ENCODE measurements at regions not wholly inside any gene's neighbourhood (a gene's known extent, or its start where the extent isn't known, plus 50 kb on each side); places are given as distances from the start of the nearest gene placed in this dataset.

GRCh38 chr5:164065266-164065665, 559.8 kb downstream of the MAT2B start:
- Histone ChIP-seq H3K27me3 (no peaks in the 10 kb centered on the region), H3K4me3 (no peak overlapping the region), H3K27ac (no peak overlapping the region), H3K36me3 (replicated peaks in 1 of 2) (no peaks in the 10 kb centered on the region), H3K9me3 (replicated peaks in 1 of 3) (no peaks in the 10 kb centered on the region), H3K4me1 (replicated peaks in 1 of 2) (no peaks in the 10 kb centered on the region)
- WGBS, 4 donors, result 63 to 81% (median 74%) methylated on average over 2 of the region's 2 CpGs
- intact Hi-C loops (cut with DNase I), result no loop called here
- TF ChIP-seq POLR2A (IDR thresholded peaks at IDR 0.05) (no peak), CTCF (IDR thresholded peaks at IDR 0.05) (no peak)
- no peak for DNase-seq

GRCh38 chr5:164071671-164072070, 566.3 kb downstream of the MAT2B start:
- no peaks in the 10 kb centered on the region for H3K27me3 ChIP-seq
- H3K36me3 ChIP-seq (replicated peaks in 1 of 2), result no peaks in the 10 kb centered on the region
- no peak for DNase-seq
- TF ChIP-seq POLR2A (IDR thresholded peaks at IDR 0.05), result no peak
- TF ChIP-seq CTCF (IDR thresholded peaks at IDR 0.05), result no peak
- H3K4me1 ChIP-seq (replicated peaks in 1 of 2), result no peaks in the 10 kb centered on the region
- WGBS, 4 donors, result 64 to 71% (median 66%) methylated on average over 1 of the region's 1 CpG
- H3K9me3 ChIP-seq (replicated peaks in 1 of 3), result no peaks in the 10 kb centered on the region
- no peak overlapping the region for H3K27ac ChIP-seq
- H3K4me3 ChIP-seq, result no peak overlapping the region
- intact Hi-C loops (cut with DNase I), result no loop called here

- Histone ChIP-seq H3K27ac (no peak overlapping the region), H3K4me1 (replicated peaks in 1 of 2) (no peaks in the 10 kb centered on the region), H3K27me3 (no peaks in the 10 kb centered on the region), H3K36me3 (replicated peaks in 1 of 2) (no peaks in the 10 kb centered on the region), H3K4me3 (no peak overlapping the region), H3K9me3 (replicated peaks in 1 of 3) (no peaks in the 10 kb centered on the region)
- TF ChIP-seq POLR2A (IDR thresholded peaks at IDR 0.05), result no peak
- TF ChIP-seq CTCF (IDR thresholded peaks at IDR 0.05), result no peak
- no peak for DNase-seq
- intact Hi-C loops (cut with DNase I), result no loop called here
- 35 to 61% (median 52%) methylated on average over 3 of the region's 3 CpGs for WGBS, 4 donors
These were observed 567.7 kb downstream of the MAT2B start for GRCh38 chr5:164073081-164073480.

- no peak for DNase-seq
- H3K4me3 ChIP-seq, result no peak overlapping the region
- H3K36me3 ChIP-seq (replicated peaks in 1 of 2), result no peaks in the 10 kb centered on the region
- no peaks in the 10 kb centered on the region for H3K4me1 ChIP-seq (replicated peaks in 1 of 2)
- no peak overlapping the region for H3K27ac ChIP-seq
- no peaks in the 10 kb centered on the region for H3K9me3 ChIP-seq (replicated peaks in 1 of 3)
- intact Hi-C loops (cut with DNase I), result no loop called here
- no peaks in the 10 kb centered on the region for H3K27me3 ChIP-seq
- WGBS, 4 donors, result 60 to 74% (median 67%) methylated on average over 4 of the region's 4 CpGs
- TF ChIP-seq CTCF (IDR thresholded peaks at IDR 0.05), result no peak
- TF ChIP-seq POLR2A (IDR thresholded peaks at IDR 0.05), result no peak
These were observed 571.1 kb downstream of the MAT2B start for GRCh38 chr5:164076556-164076955.
